MM.1S (cell line): ENCODE measurements at regions not wholly inside any gene's neighbourhood (a gene's known extent, or its start where the extent isn't known, plus 50 kb on each side); places are given as distances from the start of the nearest gene placed in this dataset.

Experiments used
- CTCF ChIP-seq: fragments of 300-600 bp; sonication (generic); IDR thresholded peaks from 2 replicates; pipeline ENCODE4 v1.5.1; 2016; ENCODE audit warnings: antibody characterized with exemption, low read length, mixed read lengths
- EZH2 ChIP-seq: fragments of 300-600 bp; sonication (generic); optimal IDR thresholded peaks from 2 replicates; pipeline ENCODE3; 2017; ENCODE audit warnings: low read depth, mild to moderate bottlenecking, antibody characterized with exemption, low read length, mixed read lengths

GRCh38 chr18:39825485-39826150 is 2129.4 kb upstream of the PIK3C3 start:
- TF ChIP-seq CTCF (no peak), EZH2 (no peak)
